Stomach (tissue), 4 donors: ENCODE measurements at regions not wholly inside any gene's neighbourhood (a gene's known extent, or its start where the extent isn't known, plus 50 kb on each side); places are given as distances from the start of the nearest gene placed in this dataset.

Experiments
- POLR2A ChIP-seq, 4 donors: fragments of 450-650 bp; IDR thresholded peaks; one replicate each; pipeline ENCODE4 v1.6.1; 2016; ENCODE audit warnings: antibody characterized with exemption in 4 of 4, control low read depth in 2 of 4, mild to moderate bottlenecking in 1 of 4, moderate library complexity in 1 of 4
- TF ChIP-seq, protein P1 (sequence below), 7 experiments: fragments of 450-650 bp in 4 of 7; fragments of 200-600 bp in 3 of 7; sonication (generic) in 3 of 7; IDR thresholded peaks; one replicate each; pipeline ENCODE4 v1.5.1; 2016 to 2019; ENCODE audit warnings: antibody characterized with exemption in 7 of 7, control low read depth in 2 of 7, mild to moderate bottlenecking in 1 of 7

DNA sequence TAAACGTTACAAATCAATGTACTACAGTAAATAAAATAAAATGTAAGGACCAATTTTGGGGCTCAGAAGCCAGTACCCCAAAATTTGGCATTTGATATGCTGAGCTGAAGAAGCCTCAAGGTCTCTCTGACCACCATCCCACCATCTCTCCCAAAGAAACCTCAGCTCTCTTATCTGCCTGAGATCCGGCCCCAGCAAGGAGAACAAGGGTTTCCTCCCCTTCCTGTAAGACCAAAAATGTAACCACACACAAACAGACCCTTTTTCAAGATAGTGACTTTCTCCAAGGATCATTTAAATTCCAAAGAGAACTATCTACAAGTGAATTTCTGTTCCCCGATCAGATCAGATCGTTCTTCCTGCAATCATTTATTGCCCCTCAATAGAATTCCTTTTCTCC is 68.1 kb upstream of the SLC45A1 start:
- TF ChIP-seq, protein P1, sequence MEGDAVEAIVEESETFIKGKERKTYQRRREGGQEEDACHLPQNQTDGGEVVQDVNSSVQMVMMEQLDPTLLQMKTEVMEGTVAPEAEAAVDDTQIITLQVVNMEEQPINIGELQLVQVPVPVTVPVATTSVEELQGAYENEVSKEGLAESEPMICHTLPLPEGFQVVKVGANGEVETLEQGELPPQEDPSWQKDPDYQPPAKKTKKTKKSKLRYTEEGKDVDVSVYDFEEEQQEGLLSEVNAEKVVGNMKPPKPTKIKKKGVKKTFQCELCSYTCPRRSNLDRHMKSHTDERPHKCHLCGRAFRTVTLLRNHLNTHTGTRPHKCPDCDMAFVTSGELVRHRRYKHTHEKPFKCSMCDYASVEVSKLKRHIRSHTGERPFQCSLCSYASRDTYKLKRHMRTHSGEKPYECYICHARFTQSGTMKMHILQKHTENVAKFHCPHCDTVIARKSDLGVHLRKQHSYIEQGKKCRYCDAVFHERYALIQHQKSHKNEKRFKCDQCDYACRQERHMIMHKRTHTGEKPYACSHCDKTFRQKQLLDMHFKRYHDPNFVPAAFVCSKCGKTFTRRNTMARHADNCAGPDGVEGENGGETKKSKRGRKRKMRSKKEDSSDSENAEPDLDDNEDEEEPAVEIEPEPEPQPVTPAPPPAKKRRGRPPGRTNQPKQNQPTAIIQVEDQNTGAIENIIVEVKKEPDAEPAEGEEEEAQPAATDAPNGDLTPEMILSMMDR (IDR thresholded peaks at IDR 0.05): no peak
- no peak for TF ChIP-seq POLR2A (IDR thresholded peaks at IDR 0.05)
